ENCODE measurements at regions not wholly inside any gene's neighbourhood (a gene's known extent, or its start where the extent isn't known, plus 50 kb on each side); places are given as distances from the start of the nearest gene placed in this dataset.

- TF ChIP-seq POLR2A (IDR thresholded peaks at IDR 0.05; ENCODE audit: low read length) (no peak), GATA1 (IDR thresholded peaks at IDR 0.05; ENCODE audit: low read depth, low read length) (no peak)
- no peak for DNase-seq
These were observed 86.5 kb downstream of the MTRR start for GRCh38 chr5:7955476-7955875.

- DNase-seq = no peak
- TF ChIP-seq POLR2A (IDR thresholded peaks at IDR 0.05; ENCODE audit: low read length) (no peak), GATA1 (IDR thresholded peaks at IDR 0.05; ENCODE audit: low read depth, low read length) (no peak)
These were observed 88.4 kb downstream of the MTRR start for GRCh38 chr5:7957329-7957728.

- no peak for DNase-seq
- TF ChIP-seq GATA1 (IDR thresholded peaks at IDR 0.05; ENCODE audit: low read depth, low read length) (no peak), POLR2A (IDR thresholded peaks at IDR 0.05; ENCODE audit: low read length) (no peak)
These were observed 91.2 kb downstream of the MTRR start for GRCh38 chr5:7960142-7960541.

- no peak for TF ChIP-seq GATA1 (IDR thresholded peaks at IDR 0.05; ENCODE audit: low read depth, low read length)
- TF ChIP-seq POLR2A (IDR thresholded peaks at IDR 0.05; ENCODE audit: low read length) = no peak
- DNase-seq = no peak
These were observed 92.6 kb downstream of the MTRR start for GRCh38 chr5:7961540-7961939.

- TF ChIP-seq POLR2A (IDR thresholded peaks at IDR 0.05; ENCODE audit: low read length) (no peak), GATA1 (IDR thresholded peaks at IDR 0.05; ENCODE audit: low read depth, low read length) (no peak)
- DNase-seq = no peak
These were observed 101.9 kb downstream of the MTRR start for GRCh38 chr5:7970816-7971215.

GRCh38 chr5:7976411-7977190 is 107.7 kb downstream of the MTRR start:
- TF ChIP-seq POLR2A (IDR thresholded peaks at IDR 0.05; ENCODE audit: low read length) (no peak), GATA1 (IDR thresholded peaks at IDR 0.05; ENCODE audit: low read depth, low read length) (no peak)
- no peak for DNase-seq

GRCh38 chr5:7978114-7978513 is 109.2 kb downstream of the MTRR start:
- DNase-seq = no peak
- TF ChIP-seq POLR2A (IDR thresholded peaks at IDR 0.05; ENCODE audit: low read length) (no peak), GATA1 (IDR thresholded peaks at IDR 0.05; ENCODE audit: low read depth, low read length) (no peak)

- DNase-seq = no peak
- TF ChIP-seq POLR2A (IDR thresholded peaks at IDR 0.05; ENCODE audit: low read length) (no peak), GATA1 (IDR thresholded peaks at IDR 0.05; ENCODE audit: low read depth, low read length) (no peak)
These were observed 110.0 kb downstream of the MTRR start for GRCh38 chr5:7978991-7979390.

GRCh38 chr5:7980881-7981280 is 111.9 kb downstream of the MTRR start:
- TF ChIP-seq GATA1 (IDR thresholded peaks at IDR 0.05; ENCODE audit: low read depth, low read length) (no peak), POLR2A (IDR thresholded peaks at IDR 0.05; ENCODE audit: low read length) (no peak)
- DNase-seq = no peak

- DNase-seq = no peak
- no peak for TF ChIP-seq GATA1 (IDR thresholded peaks at IDR 0.05; ENCODE audit: low read depth, low read length)
- no peak for TF ChIP-seq POLR2A (IDR thresholded peaks at IDR 0.05; ENCODE audit: low read length)
These were observed 114.5 kb downstream of the MTRR start for GRCh38 chr5:7983433-7983832.

- TF ChIP-seq POLR2A (IDR thresholded peaks at IDR 0.05; ENCODE audit: low read length) (no peak), GATA1 (IDR thresholded peaks at IDR 0.05; ENCODE audit: low read depth, low read length) (no peak)
These were observed 122.3 kb downstream of the MTRR start for GRCh38 chr5:7991125-7991821.

GRCh38 chr5:7995688-7996294 is 126.8 kb downstream of the MTRR start:
- no peak for DNase-seq
- TF ChIP-seq GATA1 (IDR thresholded peaks at IDR 0.05; ENCODE audit: low read depth, low read length) = no peak

More at GRCh38 chr5:7991125-7991821, 122.3 kb downstream of the MTRR start:
- DNase-seq = peak; percentile 4 to 23

- TF ChIP-seq POLR2A (IDR thresholded peaks at IDR 0.05; ENCODE audit: low read length) (no peak), GATA1 (IDR thresholded peaks at IDR 0.05; ENCODE audit: low read depth, low read length) (no peak)
- no peak for DNase-seq
These were observed 136.5 kb downstream of the MTRR start for GRCh38 chr5:8005416-8005815.

GRCh38 chr5:8012131-8012977 is 143.4 kb downstream of the MTRR start:
- TF ChIP-seq POLR2A (IDR thresholded peaks at IDR 0.05; ENCODE audit: low read length) (no peak), GATA1 (IDR thresholded peaks at IDR 0.05; ENCODE audit: low read depth, low read length) (no peak)
- peak; percentile 85 to 90 for DNase-seq
